ENCODE measurements at regions not wholly inside any gene's neighbourhood (a gene's known extent, or its start where the extent isn't known, plus 50 kb on each side); places are given as distances from the start of the nearest gene placed in this dataset.

- no peak for DNase-seq
These were observed 591.2 kb downstream of the INSC start for GRCh38 chr11:15705891-15706290.

GRCh38 chr11:15707194-15707593 lies 592.5 kb downstream of the INSC start:
- DNase-seq: no peak

- DNase-seq: no peak
These were observed 593.2 kb downstream of the INSC start for GRCh38 chr11:15707971-15708370.

- DNase-seq: peak; percentile 6
These were observed 596.0 kb downstream of the INSC start for GRCh38 chr11:15710580-15711275.

GRCh38 chr11:15711311-15711710 lies 596.6 kb downstream of the INSC start:
- DNase-seq: no peak

- DNase-seq: peak; percentile 83
These were observed 600.1 kb downstream of the INSC start for GRCh38 chr11:15714641-15715399.

GRCh38 chr11:15716550-15716949 lies 601.8 kb downstream of the INSC start:
- no peak for DNase-seq

- no peak for DNase-seq
These were observed 605.7 kb downstream of the INSC start for GRCh38 chr11:15720460-15720859.

GRCh38 chr11:15723966-15724365 lies 609.2 kb downstream of the INSC start:
- DNase-seq: no peak

DNA sequence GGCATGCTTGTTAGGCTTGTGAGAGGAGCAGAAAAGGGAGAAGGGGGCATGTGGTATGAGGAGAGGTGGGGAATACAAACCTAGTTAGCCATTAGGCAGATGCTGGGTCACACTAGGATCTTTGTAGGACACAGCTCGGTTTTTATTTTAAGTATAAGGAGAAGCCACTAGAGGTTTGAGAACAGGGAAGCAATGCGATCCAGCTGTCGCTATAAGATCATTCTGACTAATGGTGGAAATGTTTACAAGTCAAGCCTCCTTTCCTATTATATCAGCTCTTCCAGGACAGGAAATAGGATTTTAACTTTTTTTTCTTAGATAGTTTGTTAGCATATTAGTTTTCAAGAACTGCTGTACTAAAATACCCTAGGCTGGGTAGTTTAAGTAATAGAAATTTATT lies 609.9 kb downstream of the INSC start:
- no peak for DNase-seq

GRCh38 chr11:15725246-15725645 lies 610.5 kb downstream of the INSC start:
- DNase-seq: no peak

DNA sequence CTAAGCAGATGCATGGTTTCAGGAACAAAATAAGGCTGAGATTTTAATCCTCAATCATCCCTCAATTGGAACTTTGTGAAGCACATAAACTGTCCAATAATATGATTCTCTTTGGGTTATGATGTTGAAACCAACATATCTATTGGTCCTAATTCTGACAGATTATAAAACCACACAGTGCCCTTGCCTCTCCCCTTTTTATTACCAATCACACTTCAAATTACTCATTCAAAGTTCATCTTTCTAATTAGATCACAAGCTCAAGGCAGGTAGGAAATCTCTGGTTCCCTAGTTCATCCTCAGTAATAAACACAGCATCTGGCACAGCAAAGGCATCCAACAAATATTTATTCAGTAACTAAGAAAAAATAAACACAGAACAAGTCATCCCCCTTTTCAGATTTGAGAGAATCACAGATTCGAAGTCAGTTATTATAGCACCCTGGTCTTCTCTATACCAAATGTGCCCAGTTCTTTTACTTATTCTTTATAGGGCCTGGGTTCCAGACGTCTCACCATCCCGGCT lies 611.6 kb downstream of the INSC start:
- DNase-seq: no peak

- no peak for DNase-seq
These were observed 612.3 kb downstream of the INSC start for GRCh38 chr11:15726893-15727519.

DNA sequence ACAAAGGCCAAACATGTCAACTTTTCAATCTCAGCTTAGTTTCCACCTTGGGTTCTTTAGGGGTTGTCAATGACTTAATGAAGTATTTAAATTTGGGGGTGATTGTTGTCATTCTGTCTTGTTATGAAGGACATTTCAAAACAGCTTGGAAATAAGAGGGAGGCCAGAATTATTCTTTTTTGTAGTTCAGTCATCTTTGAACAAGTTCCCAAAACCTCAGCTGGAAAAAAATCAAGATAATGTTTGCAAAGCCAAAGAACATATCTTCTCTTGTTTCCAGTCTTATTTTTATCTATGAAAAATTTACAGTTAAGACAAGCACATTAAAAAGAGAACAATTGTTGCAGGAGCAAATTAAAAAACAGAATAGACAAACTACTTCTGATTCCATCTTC lies 612.8 kb downstream of the INSC start:
- DNase-seq: no peak

DNA sequence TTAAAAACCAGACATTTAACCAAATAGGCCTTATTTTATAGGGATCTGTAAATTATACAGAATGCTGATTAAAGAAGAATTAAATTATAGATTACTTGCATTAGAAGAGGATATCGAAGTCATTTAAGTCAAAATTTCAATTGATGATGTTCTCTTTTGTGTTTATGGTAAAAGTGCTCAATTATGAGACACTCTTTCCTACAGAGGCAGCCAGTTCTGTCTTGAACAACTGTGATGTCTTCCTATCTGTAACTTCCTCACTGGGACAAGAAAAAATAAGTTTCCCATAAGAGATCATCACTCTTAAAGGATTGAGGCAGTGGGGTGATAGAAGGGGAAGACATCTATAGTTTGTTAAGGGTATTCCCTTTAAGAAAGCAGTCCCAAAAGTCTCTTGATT lies 613.5 kb downstream of the INSC start:
- no peak for DNase-seq

GRCh38 chr11:15730263-15730994 lies 615.7 kb downstream of the INSC start:
- DNase-seq: no peak

DNA sequence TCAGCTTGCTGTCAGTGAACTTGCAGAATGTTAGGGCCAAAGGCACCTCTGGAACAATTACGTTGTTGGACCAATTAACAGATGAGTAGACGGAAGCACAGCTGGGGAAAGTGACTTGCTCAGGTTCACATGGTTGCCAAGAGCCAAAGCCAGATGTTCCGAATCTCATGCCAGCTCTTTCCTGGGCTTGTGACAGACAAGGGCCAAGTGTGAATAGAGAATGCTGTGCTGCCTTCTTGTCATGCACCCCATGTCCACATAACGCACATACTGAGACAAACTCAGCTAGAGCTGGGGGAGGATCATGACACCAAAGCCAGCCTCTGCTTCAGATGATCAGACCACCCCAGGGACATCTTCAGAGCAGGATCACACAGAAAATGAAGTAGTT lies 616.3 kb downstream of the INSC start:
- DNase-seq: no peak

GRCh38 chr11:15735706-15736105 lies 620.6 kb downstream of the SOX6 start:
- peak; percentile 34 for DNase-seq

DNA sequence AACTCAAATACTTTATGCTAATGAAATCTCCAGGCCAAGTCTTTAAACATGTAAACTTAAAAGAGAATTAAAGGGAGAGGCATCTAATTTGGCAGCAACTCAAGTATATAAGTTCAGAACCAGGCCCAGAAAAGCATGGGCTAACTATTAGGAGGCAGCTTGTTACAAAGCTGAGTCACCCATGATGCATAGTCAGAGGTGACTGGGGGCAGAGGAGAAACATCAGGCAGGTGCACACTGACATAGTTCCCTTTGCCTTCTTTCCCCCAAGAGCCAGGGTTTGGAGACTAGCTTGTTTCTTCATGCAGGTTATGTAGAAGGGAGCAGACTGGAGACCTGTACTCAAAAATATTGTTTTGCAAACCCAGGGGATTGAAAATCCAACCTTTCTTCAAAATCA lies 619.0 kb downstream of the SOX6 start:
- no peak for DNase-seq

- no peak for DNase-seq
These were observed 617.4 kb downstream of the SOX6 start for GRCh38 chr11:15738931-15739330.

DNA sequence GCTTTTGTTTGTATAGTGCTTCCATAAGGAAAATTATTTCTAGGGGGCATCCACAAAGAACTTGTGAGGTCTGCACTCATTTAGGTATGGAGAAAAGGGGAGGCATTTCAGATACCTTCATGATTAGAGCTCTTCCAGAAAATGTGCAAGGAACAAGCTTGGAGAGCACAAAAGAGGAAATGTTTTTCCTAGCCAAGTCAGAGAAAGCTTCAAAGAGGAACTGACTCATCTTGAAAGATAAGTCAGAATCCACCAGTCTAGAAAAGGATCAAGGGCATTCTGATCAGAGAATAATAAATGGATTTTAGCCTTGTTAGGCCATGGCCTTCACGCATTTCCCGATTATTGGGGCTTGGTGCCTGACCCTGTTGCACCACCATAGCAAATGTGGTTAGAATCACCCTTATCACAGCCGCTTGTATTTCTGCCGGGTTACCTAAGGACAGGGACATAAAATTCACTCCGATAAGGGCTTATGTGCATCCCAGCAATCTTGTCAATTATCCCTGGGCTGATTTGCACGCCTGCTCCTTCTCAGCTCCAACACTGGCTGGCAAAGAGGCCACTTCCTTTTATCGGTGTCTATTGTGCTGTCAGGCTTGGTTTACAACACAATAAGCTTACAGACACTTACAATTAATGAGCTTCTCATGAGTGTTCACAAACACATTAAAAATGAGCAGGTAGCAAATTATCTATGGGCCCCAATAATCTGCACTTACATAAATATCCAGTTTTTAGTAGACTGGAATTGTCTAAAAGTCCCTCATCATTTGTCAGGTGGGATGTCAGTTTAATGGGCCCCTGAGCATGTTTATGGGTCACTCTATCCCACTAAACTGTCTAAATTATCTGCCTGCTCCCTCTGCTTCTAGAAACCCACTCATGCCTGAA lies 613.5 kb downstream of the SOX6 start:
- DNase-seq: peak; percentile 59

DNA sequence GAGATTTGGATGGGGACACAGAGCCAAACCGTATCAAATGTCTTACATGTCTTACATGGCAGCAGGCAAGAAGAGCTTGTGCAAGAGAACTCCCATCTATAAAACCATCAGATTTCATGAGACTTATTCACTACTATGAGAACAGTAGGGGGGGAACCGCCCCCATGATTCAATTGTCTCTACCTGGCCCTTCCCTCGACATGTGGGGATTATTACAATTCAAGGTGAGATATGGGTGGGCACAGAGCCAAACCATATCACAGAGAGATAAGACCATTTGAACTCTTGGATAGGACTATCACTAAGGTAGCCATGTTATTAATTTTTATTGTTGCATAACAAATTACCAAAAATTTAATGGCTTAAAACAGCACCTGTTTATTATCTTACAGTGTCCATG lies 611.7 kb downstream of the SOX6 start:
- no peak for DNase-seq

Data from NCI-H1436 (cell line).